Hematopoietic multipotent progenitor cell treated with erythropoietin and hydrocortisone succinate and interleukin-3 and kit ligand, for 15 days (in vitro differentiated cells): ENCODE measurements at regions not wholly inside any gene's neighbourhood (a gene's known extent, or its start where the extent isn't known, plus 50 kb on each side); places are given as distances from the start of the nearest gene placed in this dataset.
"Not testable (repeated sequence)": the region's sequence is repeated elsewhere in the genome, so short reads cannot be mapped to it uniquely, and the experiment has no call there.

Source experiments
- DNase-seq: peaks from one replicate; pipeline ENCODE4 v3.0.0-alpha.2; 2015; ENCODE audit warnings: low spot score

- no peak for DNase-seq
Measured at GRCh38 chr6:141780296-141780695, 352.4 kb upstream of the GJE1 start.

GRCh38 chr6:141764388-141764787 lies 368.3 kb upstream of the GJE1 start:
- no peak for DNase-seq

- DNase-seq = no peak
Measured at GRCh38 chr6:141758430-141758829, 374.3 kb upstream of the GJE1 start.

GRCh38 chr6:141753180-141753579 lies 379.5 kb upstream of the GJE1 start:
- no peak for DNase-seq

- DNase-seq = no peak
Measured at GRCh38 chr6:141752677-141753076, 380.0 kb upstream of the GJE1 start.

- DNase-seq = not testable (repeated sequence)
Measured at GRCh38 chr6:141746324-141746723, 386.4 kb upstream of the GJE1 start.

- DNase-seq = no peak
Measured at GRCh38 chr6:141744971-141745370, 387.8 kb upstream of the GJE1 start.

GRCh38 chr6:141744194-141744925 lies 388.4 kb upstream of the GJE1 start:
- no peak for DNase-seq

- DNase-seq = no peak
Measured at GRCh38 chr6:141736104-141736503, 396.6 kb upstream of the GJE1 start.

- no peak for DNase-seq
Measured at GRCh38 chr6:141735126-141735525, 397.6 kb upstream of the GJE1 start.

GRCh38 chr6:141734071-141734840 lies 398.5 kb upstream of the GJE1 start:
- DNase-seq = no peak

- DNase-seq = no peak
Measured at GRCh38 chr6:141729146-141729545, 403.6 kb upstream of the GJE1 start.

- no peak for DNase-seq
Measured at GRCh38 chr6:141728330-141728729, 404.4 kb upstream of the GJE1 start.

GRCh38 chr6:141726248-141726647 lies 406.5 kb upstream of the GJE1 start:
- no peak for DNase-seq

- no peak for DNase-seq
Measured at GRCh38 chr6:141724731-141725130, 408.0 kb upstream of the GJE1 start.

GRCh38 chr6:141719476-141719875 lies 413.2 kb upstream of the GJE1 start:
- DNase-seq = no peak

- no peak for DNase-seq
Measured at GRCh38 chr6:141705431-141705830, 427.3 kb upstream of the GJE1 start.

- DNase-seq = no peak
Measured at GRCh38 chr6:141704151-141704550, 428.6 kb upstream of the GJE1 start.

GRCh38 chr6:141701732-141702131 lies 431.0 kb upstream of the GJE1 start:
- no peak for DNase-seq

- DNase-seq = no peak
Measured at GRCh38 chr6:141700819-141701218, 431.9 kb upstream of the GJE1 start.

- no peak for DNase-seq
Measured at GRCh38 chr6:141688916-141689315, 443.8 kb upstream of the GJE1 start.

- no peak for DNase-seq
Measured at GRCh38 chr6:141685416-141685815, 447.3 kb upstream of the GJE1 start.

GRCh38 chr6:141682391-141682790 lies 450.3 kb upstream of the GJE1 start:
- no peak for DNase-seq
